Activated CD8-positive, alpha-beta T cell treated with anti-CD3 and anti-CD28 coated beads, Interleukin-2, amount 10 ng/mL, durations not matched to agents 7 days and 5 days (primary cell): ENCODE measurements at regions not wholly inside any gene's neighbourhood (a gene's known extent, or its start where the extent isn't known, plus 50 kb on each side); places are given as distances from the start of the nearest gene placed in this dataset.

ENCODE experiments used
- ATAC-seq: fragments of 150-1000 bp; cut with Tn5 transposase; one replicate; pipeline ENCODE4 v1.10.0; 2021; ENCODE audit warnings: moderate library complexity
- CTCF ChIA-PET: fragments of 350-600 bp; sonication (Branson Sonifier 250); formaldehyde crosslinking; loops from one replicate; lab custom pipeline; 2021; ENCODE audit warnings: antibody characterized with exemption; lab: Charles Lee
- POLR2A ChIA-PET: fragments of 350-600 bp; sonication (Branson Sonifier 250); formaldehyde crosslinking; loops from one replicate; lab custom pipeline; 2021; ENCODE audit warnings: antibody characterized with exemption; lab: Charles Lee
- DNase-seq: peaks from one replicate; pipeline ENCODE4 v3.0.0-alpha.2; 2020
- H3K27ac Mint-ChIP-seq: one replicate; pipeline ENCODE4 v1.8.0; 2021; ENCODE audit warnings: mild to moderate bottlenecking, mixed read lengths
- H3K27me3 Mint-ChIP-seq: one replicate; pipeline ENCODE4 v1.8.0; 2021; ENCODE audit warnings: low read depth, mixed read lengths
- H3K36me3 Mint-ChIP-seq: one replicate; pipeline ENCODE4 v1.8.0; 2021; ENCODE audit warnings: low read depth, mixed read lengths
- H3K4me1 Mint-ChIP-seq: one replicate; pipeline ENCODE4 v1.8.0; 2021; ENCODE audit warnings: low read depth, mixed read lengths
- H3K4me3 Mint-ChIP-seq: one replicate; pipeline ENCODE4 v1.8.0; 2021; ENCODE audit warnings: mild to moderate bottlenecking, mixed read lengths
- H3K9me3 Mint-ChIP-seq: one replicate; pipeline ENCODE4 v1.8.0; 2022; ENCODE audit warnings: mixed read lengths; ENCODE audit not compliant: insufficient read depth

DNA sequence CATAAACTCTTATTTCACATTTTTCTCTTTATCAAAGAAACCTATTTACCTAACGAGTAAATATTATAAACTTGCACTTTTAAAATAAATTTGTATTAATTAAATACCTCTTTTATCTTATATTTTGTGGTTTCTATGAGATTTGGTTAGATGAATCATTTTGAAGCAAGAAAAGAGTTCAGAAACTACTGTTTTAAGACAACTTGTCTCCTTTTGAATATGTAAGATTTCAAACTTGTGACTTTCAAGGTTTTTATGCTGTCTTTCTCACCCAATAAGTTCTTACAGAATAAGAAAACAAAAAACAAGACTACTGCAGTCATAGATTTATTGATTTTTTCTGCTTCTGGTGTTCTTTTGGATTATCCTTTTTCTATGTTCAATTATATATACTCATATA lies 339.0 kb downstream of the SNAPC1 start:
- Mint-ChIP-seq H3K27me3 (peaks cover 25% of the 10 kb centered on the region), H3K4me3 (no peak overlapping the region), H3K27ac (no peak overlapping the region), H3K36me3 (no peaks in the 10 kb centered on the region), H3K9me3 (no peaks in the 10 kb centered on the region), H3K4me1 (no peaks in the 10 kb centered on the region)
- no peak for DNase-seq
- ATAC-seq, result no peak
- POLR2A ChIA-PET, result no interaction called here
- CTCF ChIA-PET, result interaction anchor here (1.4 kb wide), 1 partner anchor 25 kb away, joined by 4 read pairs; no protein-coding TSS in a partner anchor

DNA sequence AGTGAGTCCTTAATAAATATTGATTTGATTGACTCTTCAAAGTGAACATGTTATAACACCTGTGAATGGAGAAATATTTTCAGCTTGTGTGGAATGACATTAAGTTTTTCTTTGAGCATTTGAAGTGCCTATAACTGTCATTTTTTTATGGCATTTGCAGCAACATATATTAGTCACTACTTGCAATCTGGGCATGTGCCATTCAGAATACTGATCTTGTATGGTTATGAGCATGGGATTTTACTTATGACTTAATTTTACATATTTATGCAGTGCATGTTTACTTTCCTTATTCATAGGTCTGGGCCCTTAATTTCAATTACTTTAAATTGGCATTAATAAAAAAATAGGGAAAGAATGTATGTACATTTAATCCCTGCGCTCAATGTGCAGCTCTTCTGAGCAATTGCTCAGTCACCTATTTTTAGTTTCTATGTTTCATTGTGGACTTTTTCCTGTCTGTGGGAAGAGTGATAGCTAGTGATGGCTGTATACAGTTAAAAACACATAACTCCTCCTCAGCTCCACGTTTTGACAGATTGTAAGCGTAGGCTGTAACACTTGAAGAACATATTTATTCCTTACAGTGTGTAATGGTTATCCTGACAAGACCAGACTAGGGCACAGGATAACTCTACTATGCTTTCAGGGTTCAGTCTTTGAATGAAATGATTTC lies 339.6 kb downstream of the SNAPC1 start:
- POLR2A ChIA-PET, result no interaction called here
- Mint-ChIP-seq H3K27me3 (peaks cover 30% of the 10 kb centered on the region), H3K27ac (no peak overlapping the region), H3K36me3 (no peaks in the 10 kb centered on the region), H3K9me3 (no peaks in the 10 kb centered on the region), H3K4me3 (no peak overlapping the region), H3K4me1 (no peaks in the 10 kb centered on the region)
- DNase-seq (no peak), ATAC-seq (no peak)
- CTCF ChIA-PET, result interaction anchor here (1.4 kb wide), 1 partner anchor 25 kb away, joined by 4 read pairs; no protein-coding TSS in a partner anchor

DNA sequence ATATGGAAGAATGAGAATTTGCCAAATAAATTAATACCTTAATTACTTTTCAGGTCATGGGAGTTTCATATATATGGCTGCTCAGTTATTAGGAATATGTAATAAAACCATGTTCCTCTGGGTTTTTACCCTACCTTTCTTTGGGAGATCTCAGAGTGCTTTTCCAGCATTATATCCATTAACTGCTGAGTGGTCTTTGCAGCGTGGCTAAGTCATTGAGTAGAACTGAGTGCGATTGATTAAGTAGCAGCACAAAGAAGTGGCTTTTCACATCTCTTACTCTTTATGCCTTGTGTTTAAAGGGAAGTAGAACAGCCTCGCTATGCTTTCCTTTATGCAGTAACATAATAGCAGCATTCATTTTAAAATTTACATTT lies 340.1 kb downstream of the SNAPC1 start:
- no peak overlapping the region for H3K27ac Mint-ChIP-seq
- H3K4me3 Mint-ChIP-seq, result no peak overlapping the region
- CTCF ChIA-PET, result interaction anchor here (1.4 kb wide), 1 partner anchor 24 kb away, joined by 4 read pairs; no protein-coding TSS in a partner anchor
- POLR2A ChIA-PET, result no interaction called here
- no peaks in the 10 kb centered on the region for H3K4me1 Mint-ChIP-seq
- no peaks in the 10 kb centered on the region for H3K36me3 Mint-ChIP-seq
- peaks cover 30% of the 10 kb centered on the region for H3K27me3 Mint-ChIP-seq
- no peak for DNase-seq
- H3K9me3 Mint-ChIP-seq, result no peaks in the 10 kb centered on the region
- ATAC-seq, result no peak

DNA sequence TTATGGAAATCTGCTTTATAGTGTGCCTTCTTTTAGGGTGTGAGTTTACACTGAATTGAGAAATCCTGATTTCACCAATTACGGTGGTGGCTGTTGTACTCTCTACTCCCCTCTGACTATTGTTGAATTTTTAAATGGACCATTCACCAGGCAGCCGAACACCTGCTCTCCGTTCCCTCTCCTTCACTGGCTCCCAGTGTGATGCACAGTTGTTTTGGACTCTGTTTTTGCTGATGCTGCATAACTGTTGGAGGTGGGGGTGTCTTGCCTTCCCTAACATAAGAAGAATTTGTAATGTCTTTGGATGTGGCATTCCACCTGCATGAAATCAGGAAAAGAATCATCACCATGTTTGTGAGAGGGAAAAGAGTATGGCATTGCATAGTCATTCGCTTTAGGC lies 341.2 kb downstream of the SNAPC1 start:
- ChIA-PET CTCF (no interaction called here), POLR2A (no interaction called here)
- H3K27me3 Mint-ChIP-seq, result peaks cover 30% of the 10 kb centered on the region
- H3K4me1 Mint-ChIP-seq, result no peaks in the 10 kb centered on the region
- ATAC-seq (no peak), DNase-seq (no peak)
- no peaks in the 10 kb centered on the region for H3K36me3 Mint-ChIP-seq
- no peak overlapping the region for H3K4me3 Mint-ChIP-seq
- H3K27ac Mint-ChIP-seq, result no peak overlapping the region
- H3K9me3 Mint-ChIP-seq, result no peaks in the 10 kb centered on the region

DNA sequence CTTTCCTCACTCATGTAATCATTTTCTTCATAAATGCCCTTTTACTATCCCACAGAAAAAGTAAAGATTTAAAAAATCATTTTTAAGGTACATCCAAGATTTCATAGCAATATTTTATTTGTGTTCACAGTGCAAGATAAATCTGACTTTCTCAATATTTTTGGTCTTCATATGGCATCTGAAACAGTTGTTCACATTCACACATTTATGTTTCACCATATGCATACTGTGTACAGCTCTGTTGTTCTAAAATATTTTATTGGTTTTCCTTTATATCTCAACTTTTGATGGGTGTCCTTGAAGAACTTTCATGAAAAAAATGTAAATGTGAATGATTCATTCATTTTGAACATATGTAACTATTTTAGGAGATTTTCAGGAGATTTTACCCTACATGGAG lies 348.7 kb downstream of the SNAPC1 start:
- Mint-ChIP-seq H3K4me1 (no peaks in the 10 kb centered on the region), H3K27ac (no peak overlapping the region), H3K9me3 (no peaks in the 10 kb centered on the region), H3K4me3 (no peak overlapping the region), H3K36me3 (no peaks in the 10 kb centered on the region), H3K27me3 (peaks cover 43% of the 10 kb centered on the region)
- ATAC-seq, result no peak
- ChIA-PET POLR2A (no interaction called here), CTCF (interaction anchor here (0.7 to 1.9 kb wide), 2 partner anchors 16 to 26 kb away, joined by 3 to 8 read pairs; no protein-coding TSS in a partner anchor)
- DNase-seq, result no peak

DNA sequence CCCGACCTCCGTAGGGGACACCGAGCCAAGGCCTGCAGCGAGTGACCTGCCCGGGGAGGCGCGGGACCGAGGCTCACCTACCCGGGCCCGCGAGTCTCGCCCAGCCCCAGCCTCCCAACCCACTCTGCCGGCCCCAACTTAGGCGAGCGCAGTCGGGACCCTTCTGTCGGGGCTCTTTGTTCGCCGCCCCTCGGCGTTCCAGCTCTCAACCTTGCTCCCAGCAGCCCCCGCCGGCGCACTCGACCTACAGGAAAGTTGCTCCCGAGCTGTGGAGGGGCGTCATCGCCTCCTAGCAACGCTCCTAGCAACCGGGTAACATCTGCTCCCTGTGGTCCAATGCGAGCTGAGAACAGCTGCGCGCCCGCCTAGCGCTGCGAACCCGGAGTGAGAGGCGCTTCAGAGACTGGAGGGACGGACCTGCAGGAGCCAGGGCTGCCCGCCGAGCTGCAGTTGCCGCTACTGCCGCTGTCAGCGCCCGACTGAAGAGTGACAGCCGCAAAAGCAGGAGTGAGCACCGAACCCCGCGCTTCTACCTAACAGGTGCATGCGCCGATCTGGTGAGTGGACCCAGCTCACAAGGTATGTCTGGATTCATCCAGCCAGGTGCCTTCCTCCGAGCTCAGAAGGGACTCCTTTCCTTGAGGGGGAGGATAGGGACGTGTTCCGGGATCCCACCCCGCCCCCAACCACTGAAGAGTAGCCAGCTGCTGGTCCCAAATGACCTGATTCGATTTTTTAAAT lies 355.0 kb downstream of the SNAPC1 start:
- Mint-ChIP-seq H3K4me1 (peaks cover 5% of the 10 kb centered on the region), H3K9me3 (no peaks in the 10 kb centered on the region), H3K4me3 (peak overlapping the region; percentile 12), H3K36me3 (no peaks in the 10 kb centered on the region), H3K27ac (no peak overlapping the region), H3K27me3 (peaks cover 76% of the 10 kb centered on the region)
- DNase-seq (peak; percentile 66), ATAC-seq (peak; percentile 97)
- ChIA-PET CTCF (interaction anchor here (0.8 to 5.5 kb wide), 5 partner anchors 9 to 223 kb away, joined by 4 to 45 read pairs (median 5); no protein-coding TSS in a partner anchor), POLR2A (no interaction called here)

DNA sequence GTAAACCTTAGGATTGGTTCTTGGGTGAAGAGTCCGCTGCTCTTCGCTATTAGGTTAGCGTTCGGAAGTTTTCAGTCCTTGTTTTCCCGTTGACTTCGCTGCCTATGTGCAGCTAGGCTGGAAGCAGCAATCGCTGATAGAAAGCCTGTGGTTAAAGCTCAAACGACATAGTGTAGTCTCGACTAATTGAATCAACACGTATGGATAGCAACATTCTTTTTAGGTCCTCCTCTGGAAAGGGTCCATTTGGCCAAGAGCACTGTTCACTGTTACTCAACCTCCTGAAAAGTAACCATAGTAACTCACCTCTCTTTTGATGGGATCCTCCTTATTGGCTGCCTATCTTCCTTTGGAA lies 355.5 kb downstream of the SNAPC1 start:
- H3K36me3 Mint-ChIP-seq, result no peaks in the 10 kb centered on the region
- ChIA-PET CTCF (interaction anchor here (0.8 to 5.5 kb wide), 5 partner anchors 9 to 224 kb away, joined by 4 to 45 read pairs (median 5); no protein-coding TSS in a partner anchor), POLR2A (no interaction called here)
- H3K9me3 Mint-ChIP-seq, result no peaks in the 10 kb centered on the region
- H3K27ac Mint-ChIP-seq, result no peak overlapping the region
- DNase-seq (no peak), ATAC-seq (no peak)
- peak overlapping the region; percentile 12 for H3K4me3 Mint-ChIP-seq
- peaks cover 77% of the 10 kb centered on the region for H3K27me3 Mint-ChIP-seq
- peaks cover 5% of the 10 kb centered on the region for H3K4me1 Mint-ChIP-seq

DNA sequence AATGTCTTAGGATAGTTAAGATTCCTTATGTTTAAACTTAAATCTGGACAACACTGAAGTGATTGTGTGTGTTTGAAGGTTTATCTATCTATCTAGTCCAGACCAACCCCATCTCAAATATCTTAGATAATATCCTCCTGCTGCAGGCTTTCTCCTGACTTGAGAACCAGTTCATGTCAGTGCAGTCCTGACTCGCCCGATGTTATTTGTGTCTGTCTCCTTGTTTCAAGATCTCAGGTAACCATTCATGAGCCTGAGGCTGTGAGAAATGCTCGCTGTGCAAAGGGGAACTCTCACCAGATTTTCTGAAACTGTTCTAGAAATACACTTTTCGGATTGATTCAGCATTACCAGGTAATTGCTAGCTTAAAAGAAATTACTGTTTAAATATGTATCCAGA lies 356.2 kb downstream of the SNAPC1 start:
- H3K36me3 Mint-ChIP-seq, result no peaks in the 10 kb centered on the region
- H3K27ac Mint-ChIP-seq, result no peak overlapping the region
- peaks cover 5% of the 10 kb centered on the region for H3K4me1 Mint-ChIP-seq
- CTCF ChIA-PET, result interaction anchor here (2.0 to 5.5 kb wide), 2 partner anchors 8 to 225 kb away, joined by 9 to 45 read pairs; no protein-coding TSS in a partner anchor
- no peak for DNase-seq
- no peaks in the 10 kb centered on the region for H3K9me3 Mint-ChIP-seq
- POLR2A ChIA-PET, result no interaction called here
- peaks cover 75% of the 10 kb centered on the region for H3K27me3 Mint-ChIP-seq
- ATAC-seq, result no peak
- H3K4me3 Mint-ChIP-seq, result no peak overlapping the region

DNA sequence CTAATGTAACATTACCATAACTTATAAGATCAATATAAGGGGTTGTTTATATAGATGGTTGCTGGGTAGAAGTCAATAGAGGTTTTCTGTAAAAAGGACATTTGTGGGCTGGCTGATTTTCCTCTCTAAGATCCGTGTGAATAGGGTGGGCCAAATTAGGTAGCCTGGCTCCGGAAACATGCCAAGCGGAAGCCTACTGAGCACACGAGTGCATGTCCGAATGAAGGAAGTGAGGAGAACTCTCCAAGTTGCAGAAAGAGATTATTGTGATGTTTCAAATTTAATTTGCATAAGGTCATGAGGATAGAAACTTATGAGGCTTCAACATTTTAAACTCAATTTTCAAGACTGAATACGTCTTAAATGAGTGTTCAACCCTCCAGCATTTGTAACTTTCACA lies 356.7 kb downstream of the SNAPC1 start:
- no peak for ATAC-seq
- no peak for DNase-seq
- Mint-ChIP-seq H3K4me1 (peaks cover 5% of the 10 kb centered on the region), H3K4me3 (no peak overlapping the region), H3K27me3 (peaks cover 73% of the 10 kb centered on the region), H3K36me3 (no peaks in the 10 kb centered on the region), H3K9me3 (no peaks in the 10 kb centered on the region), H3K27ac (no peak overlapping the region)
- ChIA-PET POLR2A (no interaction called here), CTCF (interaction anchor here (2.0 to 5.5 kb wide), 2 partner anchors 8 to 225 kb away, joined by 9 to 45 read pairs; no protein-coding TSS in a partner anchor)

DNA sequence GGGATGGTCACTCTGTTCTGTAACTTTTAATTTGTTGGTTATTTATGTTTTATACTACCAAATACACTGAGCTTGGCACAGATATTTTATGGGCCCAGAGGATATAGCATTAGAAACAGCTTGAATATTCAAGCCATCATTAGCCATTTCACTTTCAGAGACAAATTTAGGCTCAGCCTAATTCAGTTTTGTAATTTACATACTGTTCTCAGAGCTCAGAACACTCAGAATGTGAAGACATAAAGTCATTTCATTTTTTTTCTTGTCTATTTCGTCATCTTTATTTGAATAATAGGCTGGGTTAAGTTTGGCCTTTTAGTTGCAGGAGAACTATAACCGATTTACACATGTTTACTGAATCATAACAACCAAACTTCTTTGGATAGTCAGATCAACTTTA lies 361.7 kb downstream of the SNAPC1 start:
- ChIA-PET POLR2A (no interaction called here), CTCF (interaction anchor here (4.7 to 5.0 kb wide), 2 partner anchors 199 to 229 kb away, joined by 28 to 41 read pairs; no protein-coding TSS in a partner anchor)
- DNase-seq (no peak), ATAC-seq (no peak)
- H3K4me1 Mint-ChIP-seq, result no peaks in the 10 kb centered on the region
- no peaks in the 10 kb centered on the region for H3K9me3 Mint-ChIP-seq
- no peak overlapping the region for H3K4me3 Mint-ChIP-seq
- no peak overlapping the region for H3K27ac Mint-ChIP-seq
- peaks cover 49% of the 10 kb centered on the region for H3K27me3 Mint-ChIP-seq
- no peaks in the 10 kb centered on the region for H3K36me3 Mint-ChIP-seq

DNA sequence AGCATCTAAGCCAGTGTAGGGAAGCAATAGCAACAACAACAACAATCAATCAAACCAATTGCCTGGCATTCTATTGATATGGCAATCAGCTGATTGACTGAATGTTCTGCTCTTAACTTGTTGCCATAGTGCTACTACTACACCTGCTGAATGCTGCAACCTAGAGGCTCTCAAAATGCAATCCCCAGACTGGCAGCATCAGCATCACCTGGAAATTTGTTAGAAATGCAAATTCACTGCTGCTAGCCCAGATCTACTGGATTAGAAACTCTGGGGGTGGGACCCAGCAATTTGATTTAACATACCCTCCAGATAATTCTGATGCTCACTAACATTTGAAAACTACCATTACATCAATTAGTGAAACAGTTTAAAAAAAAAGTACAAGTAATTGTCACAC lies 363.6 kb downstream of the SNAPC1 start:
- ATAC-seq (no peak), DNase-seq (no peak)
- peaks cover 48% of the 10 kb centered on the region for H3K27me3 Mint-ChIP-seq
- ChIA-PET CTCF (interaction anchor here (0.9 to 5.0 kb wide), 17 partner anchors 9 to 1100 kb away, joined by 3 to 45 read pairs (median 5); no protein-coding TSS in a partner anchor), POLR2A (no interaction called here)
- no peak overlapping the region for H3K4me3 Mint-ChIP-seq
- no peaks in the 10 kb centered on the region for H3K4me1 Mint-ChIP-seq
- no peaks in the 10 kb centered on the region for H3K36me3 Mint-ChIP-seq
- H3K27ac Mint-ChIP-seq, result no peak overlapping the region
- H3K9me3 Mint-ChIP-seq, result no peaks in the 10 kb centered on the region
